ENCODE measurements at regions not wholly inside any gene's neighbourhood (a gene's known extent, or its start where the extent isn't known, plus 50 kb on each side); places are given as distances from the start of the nearest gene placed in this dataset.

- dilution Hi-C loops (cut with HindIII; ENCODE audit: low sequenced_read_pairs, unreplicated experiment), result no loop called here
- H3K9ac ChIP-seq (ENCODE audit: low read depth, low read length), result no peak overlapping the region
Observed at GRCh38 chr7:118971706-118972105, 747.2 kb downstream of the ANKRD7 start.

More at GRCh38 chr7:118971706-118972105, 747.2 kb downstream of the ANKRD7 start:
- no peaks in the 10 kb centered on the region for H3K36me3 ChIP-seq (ENCODE audit: control insufficient read depth, insufficient read depth, low read length)
- no peaks in the 10 kb centered on the region for H3K79me1 ChIP-seq (ENCODE audit: low read depth in 1 of 2, low read length in 2 of 2)
- DNase-seq (no peak), ATAC-seq (ENCODE audit: low read depth) (no peak)
- no peak overlapping the region for H3K18ac ChIP-seq (ENCODE audit: low read depth, low read length)
- H2AFZ ChIP-seq (replicated peaks; ENCODE audit: low read length, poor library complexity), result no peak overlapping the region
- H4K91ac ChIP-seq (ENCODE audit: insufficient read depth, low read depth, low read length), result no peak overlapping the region
- no peak overlapping the region for H2AK5ac ChIP-seq (ENCODE audit: low read depth, low read length)
- H3K23ac ChIP-seq (ENCODE audit: low read depth, low read length), result no peak overlapping the region
- TF ChIP-seq USF2 (IDR thresholded peaks at IDR 0.05; ENCODE audit: low read depth, low read length) (no peak), MXI1 (IDR thresholded peaks at IDR 0.05; ENCODE audit: borderline replicate concordance, low read depth, low read length) (no peak), MAZ (IDR thresholded peaks at IDR 0.05; ENCODE audit: borderline replicate concordance, low read depth, low read length) (no peak), CEBPB (IDR thresholded peaks at IDR 0.05; ENCODE audit: low read depth, low read length) (no peak), SMC3 (IDR thresholded peaks at IDR 0.05; ENCODE audit: low read depth, low read length) (no peak), RCOR1 (IDR thresholded peaks at IDR 0.05; ENCODE audit: insufficient replicate concordance, low read length) (no peak), NFE2L2 (IDR thresholded peaks at IDR 0.05; ENCODE audit: low read depth, low read length) (no peak), ELK1 (IDR thresholded peaks at IDR 0.05; ENCODE audit: borderline replicate concordance, low read depth, low read length) (no peak), BHLHE40 (IDR thresholded peaks at IDR 0.05; ENCODE audit: low read depth, low read length) (no peak), FOS (IDR thresholded peaks at IDR 0.05; ENCODE audit: low read depth, low read length) (no peak), CHD1 (IDR thresholded peaks at IDR 0.05; ENCODE audit: low read depth, low read length) (no peak), RFX5 (IDR thresholded peaks at IDR 0.05; ENCODE audit: low read depth, low read length) (no peak)
- H3K56ac ChIP-seq (ENCODE audit: extremely low read depth, insufficient read depth, low read length), result no peak overlapping the region
- H4K8ac ChIP-seq (ENCODE audit: low read depth in 2 of 2, low read length in 2 of 2), result no peak overlapping the region
- in situ Hi-C loops (cut with MboI; ENCODE audit: low sequenced_read_pairs), result no loop called here
- POLR2A ChIA-PET (ENCODE audit: unreplicated experiment), result no interaction called here
- no peak overlapping the region for H3K27ac ChIP-seq (ENCODE audit: insufficient read depth, low read length)
- H3K4me1 ChIP-seq (ENCODE audit: control insufficient read depth, insufficient read depth, low read length), result no peaks in the 10 kb centered on the region
- no peak overlapping the region for H3K4me2 ChIP-seq (ENCODE audit: low read depth, low read length)
- CTCF ChIA-PET, result no interaction called here
- no TSS peak for BruUV-seq (replicated peaks)
- no peak overlapping the region for H2BK15ac ChIP-seq (ENCODE audit: low read depth, low read length)
- no peak overlapping the region for H3K4ac ChIP-seq (ENCODE audit: low read depth, low read length)
- H2BK5ac ChIP-seq (ENCODE audit: low read depth, low read length, poor library complexity, severe bottlenecking), result no peak overlapping the region
- H2BK120ac ChIP-seq (ENCODE audit: low read depth, low read length), result no peak overlapping the region
- no peak overlapping the region for H2BK20ac ChIP-seq (ENCODE audit: low read depth, low read length)
- WGBS, 2 experiments (ENCODE audit: extremely low coverage in 2 of 2, insufficient read length in 1 of 2), result no CpG with 5 or more reads among the region's 1 CpG
- no peak overlapping the region for H3K4me3 ChIP-seq (ENCODE audit: insufficient read depth, low read depth, low read length)
- intact Hi-C loops (cut with micrococcal nuclease), result no loop called here
- H3K9me3 ChIP-seq (ENCODE audit: control insufficient read depth, insufficient read depth, low read length), result peaks cover 2% of the 10 kb centered on the region; the same call in 1 of the 2 replicates
- H3K14ac ChIP-seq (replicated peaks; ENCODE audit: low read depth, low read length), result no peak overlapping the region
- H3K27me3 ChIP-seq (ENCODE audit: control insufficient read depth, insufficient read depth, low read length), result no peaks in the 10 kb centered on the region
- no peaks in the 10 kb centered on the region for H4K20me1 ChIP-seq (ENCODE audit: insufficient read depth, low read length)
- no peaks in the 10 kb centered on the region for H3K9me1 ChIP-seq (ENCODE audit: insufficient read depth, low read length)
- H2AK9ac ChIP-seq (replicated peaks; ENCODE audit: low read depth, low read length, poor library complexity), result no peak overlapping the region
- H4K5ac ChIP-seq (ENCODE audit: low read depth, low read length), result no peak overlapping the region

Measured in IMR-90 (cell line).